Embryonic facial prominence (tissue), 1 donor: ENCODE measurements at regions not wholly inside any gene's neighbourhood (a gene's known extent, or its start where the extent isn't known, plus 50 kb on each side); places are given as distances from the start of the nearest gene placed in this dataset.

Experiments used
- DNase-seq: peaks from one replicate; pipeline ENCODE4 v3.0.0-alpha.2; 2016; ENCODE audit errors: extremely low spot score

DNA sequence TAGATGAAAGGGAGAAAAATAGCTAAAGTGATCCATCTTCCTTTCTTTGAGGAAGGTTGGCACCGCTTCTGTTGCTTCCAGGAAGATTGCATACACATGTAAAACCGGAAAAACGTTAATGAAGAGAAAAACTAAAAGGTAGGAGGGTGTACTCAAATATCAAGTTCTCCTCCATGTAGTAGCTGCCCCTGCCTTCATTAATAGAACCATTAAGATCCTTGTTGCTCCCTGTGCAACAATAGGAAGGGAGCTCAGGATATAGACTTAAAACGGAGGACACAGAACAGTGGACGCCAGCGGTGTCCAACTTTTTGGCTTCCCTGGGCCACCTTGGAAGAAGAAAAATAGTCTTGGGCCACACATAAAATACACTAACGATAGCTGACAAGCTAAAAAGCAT lies 118.9 kb downstream of the TMEM174 start:
- DNase-seq: no peak

DNA sequence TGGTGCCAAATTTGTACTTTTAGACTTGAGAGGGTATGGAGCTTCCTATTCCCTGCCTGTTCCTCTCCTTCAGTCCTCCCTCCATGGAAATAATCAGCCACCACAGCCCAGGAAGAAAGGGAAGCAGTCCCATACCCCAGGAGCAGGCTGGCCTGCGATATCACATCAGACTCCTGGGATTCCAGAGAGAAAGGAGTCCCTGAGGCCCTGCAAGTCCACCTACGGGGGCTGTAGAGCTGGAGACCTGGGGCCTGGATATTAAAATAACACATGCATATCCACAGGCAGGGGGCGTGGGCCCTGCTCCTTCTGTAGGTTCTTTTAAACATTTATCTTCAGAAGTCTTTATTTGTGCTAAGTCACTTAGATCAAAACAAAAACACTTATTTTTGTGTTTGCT lies 117.2 kb downstream of the TMEM174 start:
- no peak for DNase-seq

DNA sequence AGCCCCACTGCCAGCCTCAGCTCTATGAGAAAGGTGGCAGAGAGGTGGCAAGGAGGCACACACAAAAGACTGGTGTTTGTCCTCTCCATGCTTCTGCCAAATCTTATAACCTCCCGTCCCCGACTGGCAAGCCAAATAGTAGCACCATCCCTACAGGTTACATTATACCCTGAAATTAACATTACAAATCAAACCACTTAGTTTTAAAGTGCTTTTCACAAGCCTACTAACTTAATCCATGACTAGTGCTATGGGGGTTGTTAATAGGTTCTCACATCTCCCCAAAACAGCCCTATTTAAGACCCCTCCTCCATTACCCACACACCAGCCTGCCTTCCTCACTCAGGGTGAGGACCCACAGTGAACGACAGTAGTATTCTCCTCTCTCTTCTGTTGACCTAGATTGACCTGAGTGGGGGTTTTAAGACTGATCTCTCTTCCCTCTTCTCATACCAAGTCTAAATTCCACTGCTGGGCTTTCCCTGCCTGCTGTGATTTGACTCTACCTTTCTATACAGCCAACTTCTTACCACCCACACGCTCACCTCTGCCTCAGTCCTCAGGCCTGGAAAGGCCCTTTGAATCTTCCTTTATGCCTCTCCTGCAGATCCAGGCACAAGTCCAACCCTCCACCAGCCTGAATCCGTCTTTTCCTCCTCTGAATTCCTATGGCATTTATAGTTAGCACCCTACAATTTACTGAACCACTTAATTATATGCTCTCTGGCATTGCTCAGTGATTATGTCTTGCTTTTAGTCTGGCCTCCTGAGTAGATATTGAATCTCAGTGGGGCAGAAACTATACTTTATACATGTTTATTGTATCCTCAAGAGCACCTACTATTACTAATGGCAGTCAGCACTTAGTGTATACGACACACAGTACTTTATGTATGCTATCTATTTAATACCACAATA lies 116.1 kb downstream of the TMEM174 start:
- no peak for DNase-seq

DNA sequence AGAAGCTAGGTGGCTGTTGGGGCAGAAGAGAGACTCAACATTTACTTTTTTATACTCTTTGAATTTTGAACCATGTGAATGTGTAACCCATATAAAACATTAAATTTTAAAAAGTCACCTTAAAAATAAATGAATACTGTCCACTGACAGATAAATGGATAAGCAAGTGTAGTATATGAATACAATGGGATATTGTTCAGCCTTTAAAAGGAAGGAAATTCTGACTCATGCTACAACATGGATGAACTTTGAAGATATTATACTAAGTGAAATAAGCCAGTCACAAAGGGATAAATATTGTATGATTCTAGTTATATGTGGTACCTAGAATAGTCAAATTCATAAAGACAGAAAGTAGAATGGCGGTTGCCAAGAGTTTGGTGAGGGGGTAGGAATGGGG lies 113.9 kb downstream of the TMEM174 start:
- DNase-seq: no peak

DNA sequence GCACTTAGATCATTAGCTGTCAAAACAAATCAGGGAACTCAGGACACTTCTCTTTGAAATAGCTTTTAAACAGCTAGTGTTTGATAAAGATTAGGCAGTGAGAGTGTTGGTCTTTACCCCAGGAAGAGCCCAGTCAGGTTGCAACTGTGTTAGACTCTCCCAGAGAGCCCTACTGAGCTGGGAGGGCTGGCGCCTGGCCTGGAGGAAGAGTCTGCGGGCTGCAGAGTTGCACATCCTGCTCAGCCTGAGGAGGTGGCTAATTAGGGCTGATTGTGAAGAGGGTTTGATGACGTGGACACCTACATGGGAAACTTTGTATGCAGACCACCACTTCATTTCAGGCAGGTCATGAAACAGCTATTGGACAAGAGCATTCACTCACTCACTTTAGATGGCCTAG lies 112.0 kb downstream of the TMEM174 start:
- DNase-seq: no peak

DNA sequence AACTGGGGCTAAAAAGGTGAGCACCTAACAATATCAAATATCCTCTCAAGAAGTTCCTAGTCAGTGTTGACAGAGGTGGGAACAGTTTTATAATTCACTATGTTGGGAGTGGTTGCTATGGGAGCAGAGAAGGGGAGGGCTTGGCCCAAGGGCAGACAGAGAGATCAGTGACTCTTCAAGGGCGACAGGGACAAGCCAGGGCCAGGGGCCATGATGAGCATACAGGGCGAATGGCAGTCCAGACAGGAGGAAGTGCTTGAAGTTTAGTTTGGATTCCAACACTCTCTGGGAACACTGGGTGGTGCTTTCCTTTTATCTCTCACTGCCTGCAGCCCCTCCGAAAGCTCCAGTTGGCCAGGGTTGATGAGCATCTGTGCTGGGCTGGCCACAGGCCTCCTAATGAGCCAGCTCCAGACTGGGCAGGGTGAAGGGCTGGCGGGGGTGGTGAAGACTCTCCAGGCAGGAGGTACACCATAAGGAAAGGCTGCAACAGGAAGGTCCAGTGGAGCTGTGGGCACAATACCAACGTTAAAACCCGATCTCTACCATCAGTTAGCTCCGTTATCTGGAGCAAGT lies 111.3 kb downstream of the TMEM174 start:
- no peak for DNase-seq

DNA sequence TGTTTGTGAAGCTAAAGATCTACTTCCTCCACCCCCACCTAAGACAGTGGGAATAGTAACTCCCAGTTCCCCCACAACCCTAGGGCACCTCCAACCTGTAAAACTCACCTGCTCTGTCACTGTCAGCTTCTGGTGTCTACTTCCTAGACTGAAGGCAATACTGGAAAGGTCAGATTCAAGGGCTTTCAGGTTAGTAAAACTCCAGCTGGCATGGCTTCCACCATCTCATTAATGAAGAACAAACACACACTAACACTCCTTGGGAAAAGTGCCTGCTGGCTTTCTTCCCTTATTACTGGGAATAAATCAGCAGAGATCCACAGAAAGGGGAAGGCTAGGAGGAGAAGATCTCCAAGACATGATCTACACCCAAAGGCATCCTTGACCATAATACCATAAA lies 109.9 kb downstream of the TMEM174 start:
- no peak for DNase-seq

DNA sequence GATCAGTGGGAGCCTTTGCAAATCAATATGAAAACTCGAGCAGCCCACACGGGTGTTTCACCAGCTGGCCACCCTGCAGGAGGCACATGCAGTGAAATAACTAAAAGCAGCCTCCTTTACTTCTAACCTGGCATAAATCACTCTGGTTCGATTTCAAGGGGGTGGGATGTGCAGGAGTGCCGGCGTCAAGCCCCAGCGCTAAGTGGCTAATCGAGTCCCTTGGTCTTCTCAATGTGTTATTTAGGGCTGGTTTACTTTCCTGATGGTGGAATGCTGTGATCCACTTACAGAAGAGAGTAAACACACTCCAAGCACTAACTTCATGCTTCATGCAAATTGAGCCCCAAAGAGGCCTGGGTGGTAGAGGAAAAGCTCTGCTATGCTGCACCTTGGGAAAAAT lies 109.4 kb downstream of the TMEM174 start:
- DNase-seq: no peak

DNA sequence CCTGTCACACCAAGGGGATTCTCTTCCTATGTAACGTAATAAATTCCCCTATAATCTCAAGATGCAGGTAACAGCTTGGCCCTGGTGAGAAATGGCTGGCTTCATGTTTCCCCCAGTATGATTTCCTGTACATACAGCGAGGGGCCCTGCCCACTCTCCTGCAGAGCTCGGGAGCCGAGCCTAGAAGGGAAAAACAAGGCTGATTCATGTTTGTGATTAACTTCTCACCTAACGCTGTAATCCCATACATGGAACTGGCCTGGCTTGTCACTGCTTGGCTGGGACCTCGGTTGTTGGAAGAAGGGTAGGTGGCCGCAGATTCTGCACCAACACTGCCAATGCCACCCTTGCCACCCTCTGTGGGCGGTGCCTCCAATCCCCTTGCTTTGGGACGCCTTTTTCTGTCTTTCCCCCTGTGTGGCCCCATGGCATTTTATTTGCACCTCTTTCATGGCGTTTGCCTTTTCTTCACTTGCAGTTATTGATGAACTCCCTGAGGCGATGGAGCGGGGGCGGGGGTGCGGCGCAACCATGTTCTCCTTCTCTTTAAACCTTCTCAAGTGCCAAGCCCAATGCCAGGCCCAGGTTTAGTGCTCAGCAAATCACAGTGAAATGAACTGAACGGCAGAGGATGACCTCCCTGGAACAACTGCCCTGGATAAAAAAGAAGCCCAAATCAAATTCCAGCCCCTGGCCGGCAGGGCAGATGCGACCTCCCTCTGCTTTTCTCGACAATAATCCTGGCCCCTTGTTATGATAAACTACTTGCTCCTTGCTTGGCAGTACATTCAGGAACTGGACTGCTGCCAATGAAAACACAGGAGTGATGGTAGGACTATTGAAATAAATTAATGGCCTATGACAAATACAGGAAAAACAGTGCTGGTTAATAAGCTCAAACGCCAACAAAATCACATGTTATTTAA lies 108.1 kb downstream of the TMEM174 start:
- DNase-seq: no peak

DNA sequence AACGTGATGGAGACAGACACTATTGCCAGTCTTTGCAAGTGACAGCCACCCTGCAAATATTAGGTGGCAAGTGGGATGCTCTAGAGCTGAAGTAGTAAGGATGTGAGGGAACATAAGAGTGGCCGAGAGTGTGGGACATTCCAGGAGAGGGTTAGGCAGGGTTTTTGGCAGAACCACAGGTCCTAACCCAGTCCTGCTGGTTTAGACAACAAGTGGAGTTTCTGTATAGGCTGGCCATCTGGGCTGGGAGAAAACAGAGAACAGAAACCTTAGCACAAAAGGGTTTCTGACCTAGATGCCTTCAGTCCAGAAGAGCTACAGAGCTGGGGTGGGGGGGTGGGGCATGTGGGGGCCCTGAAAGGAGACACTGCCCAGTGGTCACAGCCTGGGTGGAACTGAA lies 107.4 kb downstream of the TMEM174 start:
- no peak for DNase-seq

DNA sequence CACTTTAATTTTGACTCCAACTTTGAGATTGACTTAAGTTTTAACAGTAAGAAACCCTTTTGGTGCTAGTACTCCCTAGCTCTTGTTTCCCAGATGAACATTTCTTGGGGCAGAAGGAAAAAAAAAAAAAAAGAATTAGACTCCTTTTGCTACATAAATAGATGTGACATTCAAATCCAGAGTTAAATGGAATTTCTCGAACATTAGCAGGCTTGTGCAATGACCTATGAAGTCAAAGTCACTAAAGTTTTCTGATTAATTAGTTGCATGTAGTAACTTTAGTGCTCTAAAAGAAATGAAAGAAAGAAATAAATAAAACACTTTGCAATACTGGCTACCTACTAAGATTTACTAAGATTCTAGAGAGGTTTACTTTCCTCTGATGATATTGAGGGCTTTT lies 106.8 kb downstream of the TMEM174 start:
- DNase-seq: no peak

DNA sequence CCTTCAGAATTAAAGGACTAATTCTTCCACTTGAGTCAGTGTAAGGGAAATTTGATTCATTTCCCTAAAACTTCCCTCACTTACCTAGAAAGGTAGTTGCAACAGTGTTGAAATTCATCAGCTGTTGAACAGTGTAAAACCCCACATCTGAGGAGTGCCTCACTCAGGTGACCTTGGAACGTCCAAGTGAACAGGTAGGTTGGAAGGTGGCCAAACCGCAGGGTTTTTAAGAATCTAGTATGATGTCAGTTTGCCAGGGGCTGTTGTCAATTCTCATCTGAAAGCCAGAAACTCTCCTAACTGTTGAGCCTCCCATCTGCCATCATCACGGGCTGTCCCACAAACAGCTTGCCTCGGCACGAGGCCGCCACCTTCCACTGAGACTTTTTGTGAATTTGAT lies 105.7 kb downstream of the TMEM174 start:
- DNase-seq: no peak

DNA sequence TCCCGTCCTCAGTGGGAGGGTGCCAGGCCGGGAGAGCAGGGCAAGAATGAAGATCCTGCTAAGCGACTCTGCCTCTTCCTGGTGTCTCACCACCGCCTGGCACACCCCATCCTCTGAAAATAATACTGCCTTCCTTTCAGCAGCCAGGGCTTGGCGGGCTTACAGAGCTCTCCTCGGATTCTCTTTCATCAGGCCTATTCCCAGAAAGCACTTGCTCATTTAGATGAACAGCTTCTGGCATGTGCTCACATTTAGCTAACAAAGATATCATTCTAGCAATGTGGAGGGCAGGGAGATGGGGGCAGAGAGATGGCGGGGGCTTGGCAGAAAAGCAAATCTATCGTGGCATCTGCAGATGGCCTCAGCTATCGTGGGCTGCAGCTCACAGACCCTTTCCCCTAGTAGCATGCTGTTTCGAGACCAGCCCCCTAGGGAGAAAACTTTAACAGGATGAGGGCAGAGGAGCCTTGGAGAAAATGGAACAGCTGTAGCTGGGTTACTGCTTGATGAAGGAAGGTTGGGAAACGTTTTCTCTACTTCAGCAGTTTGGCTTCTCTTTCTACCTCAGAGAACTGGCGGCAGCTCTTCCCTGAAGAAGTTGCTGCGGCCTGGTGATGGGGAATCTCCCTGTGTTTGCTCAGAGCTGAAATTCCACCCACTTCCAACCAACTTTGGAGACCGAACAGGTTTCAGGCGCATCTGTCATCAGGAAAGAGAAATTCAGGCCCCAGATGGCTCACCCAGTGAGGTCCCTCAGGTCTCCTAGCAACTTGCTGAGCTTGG lies 102.1 kb downstream of the TMEM174 start:
- DNase-seq: peak; percentile 59

DNA sequence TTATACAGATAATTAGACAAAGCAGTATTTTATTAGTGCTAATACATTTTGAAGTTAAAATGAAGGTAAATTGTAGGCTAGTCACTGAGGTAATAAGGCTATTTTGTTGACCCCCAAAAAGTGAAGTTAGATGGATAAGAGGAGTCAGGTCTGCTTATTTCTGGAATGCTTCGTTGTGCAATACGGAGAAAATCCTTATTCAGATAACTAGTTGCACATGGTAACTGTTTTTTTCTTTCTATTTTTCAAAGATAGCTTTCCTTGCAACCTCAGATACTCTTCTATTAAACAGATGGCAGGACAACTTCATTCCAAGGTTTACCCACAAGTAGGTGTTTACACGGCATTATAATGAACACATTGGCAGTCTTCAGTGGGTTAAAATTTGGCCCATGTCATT lies 101.1 kb downstream of the TMEM174 start:
- DNase-seq: no peak

DNA sequence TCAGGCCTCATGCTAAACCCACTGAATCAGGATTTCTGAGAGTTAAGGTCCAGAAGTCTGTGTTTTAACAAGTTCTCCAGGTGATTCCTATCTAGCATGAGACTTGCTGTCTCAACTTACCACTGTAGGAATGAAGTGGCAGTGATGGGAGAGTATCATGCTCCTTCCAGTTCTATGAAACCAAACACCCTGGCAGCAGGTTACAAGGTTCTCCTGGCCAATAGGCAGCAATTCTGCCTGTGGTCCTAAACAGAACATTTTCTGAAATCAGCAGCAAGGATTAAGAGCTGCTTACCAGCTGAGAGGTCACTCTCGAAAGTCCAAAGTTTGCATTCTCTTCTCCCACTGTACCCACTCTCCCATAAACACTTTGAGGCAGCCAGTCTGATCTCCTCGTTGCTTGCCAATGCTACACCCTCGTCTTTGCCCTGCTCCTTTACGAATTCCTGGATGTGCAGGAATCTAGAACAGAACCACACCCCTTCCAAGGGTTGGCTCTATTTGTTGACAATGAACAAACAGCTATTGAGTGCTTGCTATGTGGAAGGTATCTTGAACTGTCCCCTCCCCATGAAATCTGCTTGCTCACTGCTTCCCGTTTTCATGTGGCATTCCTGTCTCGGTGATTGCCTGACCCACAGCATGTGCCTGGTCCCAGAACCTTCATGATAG lies 100.5 kb downstream of the TMEM174 start:
- DNase-seq: no peak

DNA sequence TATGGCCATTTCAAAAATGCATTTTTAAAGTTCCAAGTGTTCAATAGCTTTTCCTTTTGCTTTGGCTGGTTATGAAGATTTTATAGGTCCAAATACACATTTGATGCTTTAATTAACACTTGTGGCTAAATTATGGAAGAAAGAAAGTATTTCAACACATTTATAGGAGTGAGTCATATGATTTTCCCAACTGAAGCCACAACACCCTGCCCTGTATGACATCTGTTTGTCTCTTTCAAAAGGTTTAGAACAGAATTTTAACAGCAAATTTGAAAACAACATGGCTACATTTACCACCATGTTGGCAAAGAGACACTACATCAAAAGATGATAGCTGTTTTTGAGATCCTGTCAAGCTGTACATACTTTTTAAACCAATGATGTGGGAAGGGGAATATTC lies 99.4 kb downstream of the TMEM174 start:
- no peak for DNase-seq

DNA sequence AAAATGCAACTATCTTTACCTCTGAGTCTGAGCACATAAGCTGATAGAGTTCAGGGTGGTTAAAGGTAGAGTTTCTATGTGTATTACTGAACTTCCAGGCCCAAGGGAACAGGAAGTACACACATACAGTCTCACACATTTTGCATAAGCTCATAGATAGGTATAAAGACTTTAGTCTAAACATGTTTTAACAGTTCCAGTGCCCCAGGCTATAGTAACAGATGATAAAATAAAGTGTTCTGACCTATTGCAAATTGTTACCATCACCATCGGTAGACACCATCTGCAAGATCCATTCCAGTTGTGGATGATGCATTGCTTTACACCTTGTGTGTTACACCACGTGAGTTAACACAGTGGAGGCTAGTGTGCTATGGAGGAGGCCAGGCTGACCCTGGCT lies 95.8 kb downstream of the TMEM174 start:
- DNase-seq: no peak

DNA sequence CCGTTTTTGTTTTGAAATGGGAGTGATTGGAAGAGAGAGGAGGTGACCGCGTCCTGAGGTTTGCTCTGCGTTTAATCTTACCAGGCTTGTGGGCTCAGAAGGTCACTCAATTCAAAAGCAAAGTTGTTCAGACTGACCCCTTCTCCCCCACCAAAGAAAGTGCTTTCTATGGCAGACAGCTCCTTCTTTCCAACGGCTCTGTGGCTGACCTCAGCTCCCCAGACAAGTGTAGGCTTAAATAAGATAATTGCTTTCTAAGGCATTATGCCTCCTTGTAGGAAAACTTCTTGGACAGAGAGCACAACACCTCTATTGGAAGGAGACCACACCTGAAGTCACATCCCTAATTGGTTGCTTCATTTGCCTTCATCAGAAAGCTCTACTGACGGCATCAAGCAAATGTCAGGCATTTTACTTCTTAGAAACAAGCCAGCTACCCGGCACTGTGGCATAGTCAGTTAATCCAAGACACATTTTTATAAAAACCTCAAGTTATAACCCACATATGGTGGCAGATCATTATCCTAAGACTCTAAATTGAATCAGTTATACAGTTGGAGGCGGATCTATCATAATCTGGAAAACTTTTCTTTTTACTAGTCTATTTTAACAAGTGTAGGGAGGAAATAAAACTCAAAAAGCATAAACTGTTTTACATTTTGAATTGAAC lies 94.9 kb downstream of the TMEM174 start:
- no peak for DNase-seq

DNA sequence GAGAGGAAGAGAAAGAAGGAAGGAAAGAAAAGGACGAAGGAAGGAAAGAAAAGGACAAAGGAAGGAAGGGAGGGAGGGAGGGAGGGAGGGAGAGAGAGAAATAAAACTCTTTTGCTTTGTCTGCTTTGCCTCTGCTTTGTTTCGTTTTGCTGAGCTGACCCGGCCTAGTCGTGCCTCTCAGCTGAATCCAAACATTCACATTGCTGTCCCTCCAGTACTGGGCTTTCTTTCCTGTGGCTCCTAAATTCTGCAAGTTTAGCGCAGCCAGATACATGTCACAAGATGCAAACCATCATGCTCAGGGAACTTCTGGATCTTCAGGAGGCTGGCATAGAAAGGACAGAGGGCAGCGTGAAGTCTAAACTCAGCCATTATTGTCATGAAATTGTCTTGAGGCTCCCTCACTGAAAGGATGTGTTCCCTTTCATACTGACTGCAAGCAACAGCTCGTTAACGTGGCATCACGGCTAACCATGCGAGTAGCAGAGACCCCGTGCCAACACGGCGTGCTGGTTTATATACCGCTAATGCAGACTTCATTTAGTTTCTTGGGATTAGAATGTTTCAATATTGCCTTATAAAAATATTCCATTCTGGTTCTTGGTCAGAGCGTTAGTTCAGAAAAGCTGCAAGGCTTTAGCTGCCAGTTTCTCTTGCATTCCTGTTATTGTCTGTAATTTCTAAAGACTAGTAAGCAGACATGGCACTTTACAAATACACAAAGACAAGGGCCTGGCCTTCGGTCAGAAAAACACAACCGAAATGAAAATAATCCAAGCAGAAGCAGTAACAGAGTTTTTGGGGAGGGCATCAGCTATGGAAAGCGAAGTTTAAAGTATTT lies 94.2 kb downstream of the TMEM174 start:
- no peak for DNase-seq
